ENCODE measurements at regions not wholly inside any gene's neighbourhood (a gene's known extent, or its start where the extent isn't known, plus 50 kb on each side); places are given as distances from the start of the nearest gene placed in this dataset.

- DNase-seq (ENCODE audit: low spot score): no peak
Measured at GRCh38 chr14:98701377-98701776, 570.6 kb downstream of the BCL11B start.

- no peak for DNase-seq (ENCODE audit: low spot score)
Measured at GRCh38 chr14:98704441-98704840, 567.6 kb downstream of the BCL11B start.

- DNase-seq (ENCODE audit: low spot score): no peak
Measured at GRCh38 chr14:98705871-98706300, 566.1 kb downstream of the BCL11B start.

GRCh38 chr14:98707522-98707921 lies 564.5 kb downstream of the BCL11B start:
- no peak for DNase-seq (ENCODE audit: low spot score)

- no peak for DNase-seq (ENCODE audit: low spot score)
Measured at GRCh38 chr14:98708555-98708954, 563.4 kb downstream of the BCL11B start.

GRCh38 chr14:98711453-98711852 lies 560.5 kb downstream of the BCL11B start:
- DNase-seq (ENCODE audit: low spot score): no peak

- no peak for DNase-seq (ENCODE audit: low spot score)
Measured at GRCh38 chr14:98714626-98715425, 557.2 kb downstream of the BCL11B start.

GRCh38 chr14:98716133-98716532 lies 555.9 kb downstream of the BCL11B start:
- no peak for DNase-seq (ENCODE audit: low spot score)

GRCh38 chr14:98721061-98721460 lies 550.9 kb downstream of the BCL11B start:
- DNase-seq (ENCODE audit: low spot score): no peak

- DNase-seq (ENCODE audit: low spot score): no peak
Measured at GRCh38 chr14:98724734-98725133, 547.3 kb downstream of the BCL11B start.

- DNase-seq (ENCODE audit: low spot score): no peak
Measured at GRCh38 chr14:98725191-98725590, 546.8 kb downstream of the BCL11B start.

- DNase-seq (ENCODE audit: low spot score): no peak
Measured at GRCh38 chr14:98725676-98726075, 546.3 kb downstream of the BCL11B start.

GRCh38 chr14:98726585-98727405 lies 545.2 kb downstream of the BCL11B start:
- DNase-seq (ENCODE audit: low spot score): no peak

- no peak for DNase-seq (ENCODE audit: low spot score)
Measured at GRCh38 chr14:98728024-98728423, 544.0 kb downstream of the BCL11B start.

- DNase-seq (ENCODE audit: low spot score): no peak
Measured at GRCh38 chr14:98728836-98729235, 543.2 kb downstream of the BCL11B start.

- DNase-seq (ENCODE audit: low spot score): no peak
Measured at GRCh38 chr14:98731286-98731685, 540.7 kb downstream of the BCL11B start.

GRCh38 chr14:98731701-98732100 lies 540.3 kb downstream of the BCL11B start:
- no peak for DNase-seq (ENCODE audit: low spot score)

GRCh38 chr14:98733536-98733935 lies 538.5 kb downstream of the BCL11B start:
- DNase-seq (ENCODE audit: low spot score): no peak

- no peak for DNase-seq (ENCODE audit: low spot score)
Measured at GRCh38 chr14:98736701-98737338, 535.2 kb downstream of the BCL11B start.

GRCh38 chr14:98741523-98741922 lies 530.5 kb downstream of the BCL11B start:
- no peak for DNase-seq (ENCODE audit: low spot score)

- DNase-seq (ENCODE audit: low spot score): no peak
Measured at GRCh38 chr14:98742001-98742400, 530.0 kb downstream of the BCL11B start.

GRCh38 chr14:98743536-98743935 lies 528.5 kb downstream of the BCL11B start:
- DNase-seq (ENCODE audit: low spot score): no peak

- DNase-seq (ENCODE audit: low spot score): no peak
Measured at GRCh38 chr14:98748966-98749365, 523.0 kb downstream of the BCL11B start.
